Lung (tissue), 11 donors: ENCODE measurements at regions not wholly inside any gene's neighbourhood (a gene's known extent, or its start where the extent isn't known, plus 50 kb on each side); places are given as distances from the start of the nearest gene placed in this dataset.

Source experiments
- ATAC-seq: fragments of 200-7000 bp; cut with Tn5 transposase; one replicate; pipeline ENCODE4 v1.9.1; 2020; ENCODE audit warnings: moderate number of reproducible peaks; ENCODE audit not compliant: insufficient read depth, low FRiP score
- DNase-seq, 3 donors: peaks; one replicate each; pipeline ENCODE4 v3.0.0-alpha.2; 2013 to 2017
- H3K27ac ChIP-seq, 2 donors: one replicate each; pipeline ENCODE4 v1.5.1; 2013; ENCODE audit warnings: mild to moderate bottlenecking in 2 of 2, moderate library complexity in 2 of 2, control low read depth in 1 of 2, inconsistent platforms in 1 of 2, low read depth in 1 of 2, low read length in 1 of 2
- H3K27me3 ChIP-seq, 3 donors: one replicate each; pipeline ENCODE4 v1.5.1; 2013; ENCODE audit warnings: low read length in 2 of 3; ENCODE audit not compliant: control insufficient read depth in 3 of 3, insufficient read depth in 3 of 3
- H3K36me3 ChIP-seq, 4 donors: one replicate each; pipeline ENCODE4 v1.5.1; 2013; ENCODE audit warnings: low read length in 4 of 4, mild to moderate bottlenecking in 1 of 4, moderate library complexity in 1 of 4; ENCODE audit not compliant: control insufficient read depth in 4 of 4, insufficient read depth in 4 of 4
- H3K4me1 ChIP-seq, 5 donors: one replicate each; pipeline ENCODE4 v1.5.1; 2013; ENCODE audit warnings: low read length in 5 of 5, mild to moderate bottlenecking in 2 of 5, moderate library complexity in 1 of 5; ENCODE audit not compliant: control insufficient read depth in 5 of 5, insufficient read depth in 5 of 5
- H3K4me3 ChIP-seq: one replicate; pipeline ENCODE4 v1.5.1; 2013; ENCODE audit warnings: mild to moderate bottlenecking, control low read depth, moderate library complexity
- H3K9ac ChIP-seq, 2 donors: one replicate each; pipeline ENCODE4 v1.5.1; 2013; ENCODE audit warnings: low read length in 2 of 2, control low read depth in 1 of 2; ENCODE audit not compliant: insufficient read depth in 1 of 2
- H3K9me3 ChIP-seq, 4 donors: one replicate each; pipeline ENCODE4 v1.5.1; 2013; ENCODE audit warnings: low read length in 3 of 4, mild to moderate bottlenecking in 1 of 4, moderate library complexity in 1 of 4; ENCODE audit not compliant: control insufficient read depth in 4 of 4, insufficient read depth in 3 of 4
- CTCF ChIP-seq: IDR thresholded peaks from 2 replicates; pipeline ENCODE4 v1.5.1; 2012; ENCODE audit warnings: mild to moderate bottlenecking; ENCODE audit errors: control extremely low read depth, extremely low read depth
- WGBS, 2 donors: extraction: QIAGEN DNeasy Blood & Tissue Kit; methylation state at CpG; one replicate each; pipeline ENCODE4 v1.1.7; 2013; 5-methylcytosine and 5-hydroxymethylcytosine counted together
- donor health status: control.
- donor health status: control.
- donor health status: Bipolar disorder and iron deficiency.
- donor health status: healthy.
- donor health status: DM: yes; HTN: yes; CAD: no.

GRCh38 chrX:124791492-124792095 lies 445.2 kb downstream of the SH2D1A start:
- 59 to 88% methylated on average over 4 of the region's 4 CpGs for WGBS, 2 donors
- DNase-seq (no peak), ATAC-seq (no peak)
- Histone ChIP-seq H3K27ac (no peak overlapping the region), H3K9me3 (no peaks in the 10 kb centered on the region), H3K36me3 (no peaks in the 10 kb centered on the region), H3K4me3 (no peak overlapping the region), H3K27me3 (peaks cover 0 to 2% (median 0%) of the 10 kb centered on the region in 3 donors), H3K9ac (no peak overlapping the region), H3K4me1 (no peaks in the 10 kb centered on the region)
- no peak for TF ChIP-seq CTCF

- Histone ChIP-seq H3K9me3 (peaks cover 0 to 3% (median 0%) of the 10 kb centered on the region in 4 donors), H3K27ac (no peak overlapping the region), H3K9ac (no peak overlapping the region), H3K36me3 (no peaks in the 10 kb centered on the region), H3K27me3 (no peaks in the 10 kb centered on the region), H3K4me3 (no peak overlapping the region), H3K4me1 (no peaks in the 10 kb centered on the region)
- ATAC-seq = no peak
- 56 to 92% methylated on average over 3 of the region's 3 CpGs for WGBS, 2 donors
- no peak for DNase-seq
- TF ChIP-seq CTCF = no peak
These were observed 450.6 kb downstream of the SH2D1A start for GRCh38 chrX:124796989-124797388.

- H3K9ac ChIP-seq = no peak overlapping the region
- H3K9me3 ChIP-seq = peaks cover 0 to 7% (median 1%) of the 10 kb centered on the region in 4 donors
- no peak for TF ChIP-seq CTCF
- 65 to 79% methylated on average over 2 of the region's 2 CpGs for WGBS, 2 donors
- H3K4me1 ChIP-seq = no peaks in the 10 kb centered on the region
- no peak for ATAC-seq
- no peaks in the 10 kb centered on the region for H3K36me3 ChIP-seq
- DNase-seq = no peak
- no peaks in the 10 kb centered on the region for H3K27me3 ChIP-seq
- H3K4me3 ChIP-seq = no peak overlapping the region
- H3K27ac ChIP-seq = no peak overlapping the region
These were observed 458.6 kb downstream of the SH2D1A start for GRCh38 chrX:124804962-124805361.

GRCh38 chrX:124805486-124805885 lies 459.1 kb downstream of the SH2D1A start:
- H3K27me3 ChIP-seq = no peaks in the 10 kb centered on the region
- DNase-seq = no peak
- no peak overlapping the region for H3K27ac ChIP-seq
- H3K9me3 ChIP-seq = peaks cover 0 to 7% (median 1%) of the 10 kb centered on the region in 4 donors
- H3K4me3 ChIP-seq = no peak overlapping the region
- H3K9ac ChIP-seq = no peak overlapping the region
- no peak for TF ChIP-seq CTCF
- 77 to 96% methylated on average over 2 to 4 of the region's 4 CpGs for WGBS, 2 donors
- ATAC-seq = no peak
- H3K4me1 ChIP-seq = no peaks in the 10 kb centered on the region
- H3K36me3 ChIP-seq = no peaks in the 10 kb centered on the region
